Glomerular endothelial cell (primary cell): ENCODE measurements at regions not wholly inside any gene's neighbourhood (a gene's known extent, or its start where the extent isn't known, plus 50 kb on each side); places are given as distances from the start of the nearest gene placed in this dataset.

Experiments used
- DNase-seq: peaks from one replicate; pipeline ENCODE4 v3.0.0-alpha.2; 2011; ENCODE audit warnings: low read depth, low spot score; ENCODE audit errors: extremely low read depth

DNA sequence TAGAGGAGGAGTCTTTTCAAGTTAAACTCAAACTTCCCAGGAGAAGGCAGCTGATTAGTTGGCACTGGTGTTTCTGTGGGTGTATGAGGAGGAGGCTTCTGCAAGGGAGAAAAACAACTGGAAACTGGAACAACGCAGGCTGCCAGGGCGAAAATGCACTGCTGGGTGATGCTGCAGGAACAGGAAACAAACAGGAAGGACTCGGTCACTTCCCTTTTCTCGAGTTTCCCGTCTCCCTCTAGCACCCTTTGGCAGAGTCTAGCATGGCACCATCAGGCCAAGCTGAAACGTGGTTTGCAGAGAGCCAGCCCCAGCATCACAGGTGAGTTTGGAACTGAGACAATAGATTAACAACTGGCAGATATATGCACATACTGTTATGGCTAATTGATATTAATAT lies 77.5 kb upstream of the CAST start:
- DNase-seq = no peak

DNA sequence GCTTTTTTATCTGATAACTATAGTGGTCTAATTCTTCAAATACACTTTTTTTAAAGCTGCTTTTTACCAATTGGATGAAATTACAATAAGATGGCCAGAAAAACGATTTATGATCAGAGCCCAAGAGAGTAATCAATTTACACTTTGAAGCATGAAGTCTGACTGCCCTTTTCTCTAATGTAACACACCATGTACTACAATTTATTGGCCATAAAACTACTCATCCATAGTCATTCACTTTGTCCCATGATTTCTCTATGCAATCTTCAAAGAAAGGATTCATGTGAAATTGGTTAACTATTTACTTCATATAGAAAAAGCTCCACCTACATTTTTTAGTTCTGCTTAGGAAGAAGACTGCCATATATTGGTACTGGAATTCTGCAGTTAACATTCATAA lies 73.6 kb upstream of the CAST start:
- no peak for DNase-seq

DNA sequence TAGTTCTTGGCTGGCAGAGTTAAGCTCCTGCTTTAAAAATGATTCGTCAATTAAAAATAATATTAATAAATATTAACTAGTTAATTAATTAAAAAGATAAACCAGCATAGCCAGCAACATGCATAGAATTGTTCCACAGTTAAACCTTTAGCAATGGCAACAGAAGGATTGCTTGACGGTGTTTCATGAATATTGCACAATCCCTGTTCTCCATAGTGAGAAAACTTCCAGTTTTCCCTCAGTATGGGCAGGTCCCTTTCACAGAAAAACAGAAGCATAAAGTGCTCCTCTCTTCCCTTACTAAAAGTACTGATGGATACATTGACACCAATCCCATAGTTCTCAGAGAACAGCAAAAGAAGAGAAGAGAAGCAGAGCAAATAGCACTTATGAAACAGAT lies 71.4 kb upstream of the CAST start:
- no peak for DNase-seq

DNA sequence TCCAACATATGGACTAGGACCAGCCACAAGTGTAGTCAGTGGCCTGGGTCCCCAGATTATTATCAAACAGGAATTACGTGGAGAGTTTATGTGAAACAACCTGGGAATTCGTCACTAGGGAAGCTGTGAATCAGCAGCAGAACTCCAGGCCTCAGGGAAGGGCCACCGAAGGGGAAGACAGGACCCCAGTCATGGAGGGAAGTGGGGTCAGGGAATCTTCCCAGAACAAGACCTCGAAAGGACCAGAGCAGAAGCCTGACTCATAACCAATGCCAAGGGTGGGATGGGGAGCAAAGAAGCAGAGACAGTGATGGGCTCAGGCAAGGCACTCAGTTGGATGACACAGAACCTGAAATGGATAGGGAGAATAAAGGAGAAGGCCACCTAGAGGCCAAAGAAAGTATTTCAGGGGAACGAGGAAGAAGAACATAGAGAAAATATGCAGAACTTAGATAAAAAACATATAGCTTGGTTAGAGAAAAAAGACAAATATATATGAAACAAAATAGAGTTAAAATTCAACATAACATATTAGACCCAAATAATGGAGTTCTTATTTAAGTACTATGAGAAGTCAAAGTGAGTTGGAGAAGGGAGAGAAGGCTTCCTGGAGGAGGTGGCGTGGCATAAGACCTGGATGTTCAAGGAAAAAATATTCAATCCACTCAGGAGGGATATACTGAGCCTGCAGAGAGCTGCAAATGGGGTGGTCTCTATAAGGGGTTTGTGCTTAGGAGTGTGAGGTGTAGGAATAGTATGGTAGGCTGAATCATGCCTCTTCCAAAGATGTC lies 66.7 kb upstream of the CAST start:
- DNase-seq = peak; percentile 66

DNA sequence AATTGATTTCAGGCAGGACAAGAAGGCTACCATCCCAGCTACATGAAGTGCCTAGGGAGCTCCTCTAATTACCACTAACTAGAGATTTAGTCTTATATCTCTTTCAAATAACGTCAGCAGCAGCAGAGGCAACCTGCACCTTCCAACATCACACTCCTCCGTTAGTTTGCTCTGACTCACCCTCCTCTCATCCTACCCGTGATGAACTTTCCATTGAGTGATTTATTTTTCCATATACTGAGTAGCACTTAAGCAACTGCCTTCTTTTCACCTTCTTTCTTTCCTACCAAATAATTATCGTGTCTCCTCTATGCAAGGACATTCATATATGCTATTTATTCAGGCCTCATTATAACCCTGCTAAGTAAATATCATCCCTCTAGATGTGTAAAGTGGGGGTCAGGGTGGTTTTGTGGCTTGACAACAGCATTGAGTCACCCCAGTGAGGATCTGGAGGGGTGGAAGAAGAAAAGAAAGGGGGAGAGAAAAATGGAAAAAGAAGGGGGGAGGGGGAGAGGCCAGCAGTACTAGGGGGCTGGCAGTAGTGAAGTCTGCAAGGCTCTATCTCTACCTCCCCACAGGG lies 64.6 kb upstream of the CAST start:
- DNase-seq = no peak

DNA sequence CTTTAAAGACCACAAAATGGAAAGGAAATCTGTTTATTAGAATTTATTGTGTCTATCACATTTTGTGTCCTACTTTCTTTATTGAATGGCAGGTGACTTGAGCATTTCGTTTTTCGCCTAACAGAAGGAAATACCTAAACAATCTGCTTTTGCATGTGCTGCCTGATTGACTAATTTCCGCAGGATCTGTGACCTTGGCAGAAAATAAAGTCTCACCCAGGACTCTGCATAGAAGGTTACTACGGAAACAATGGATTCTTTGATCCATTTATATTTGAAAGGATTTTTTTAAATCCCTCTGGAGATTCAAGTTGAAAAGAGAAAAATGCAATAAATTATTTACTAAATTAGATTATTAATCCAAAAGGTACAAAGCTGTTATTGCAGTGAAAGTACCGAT lies 61.0 kb upstream of the CAST start:
- DNase-seq = peak; percentile 77

DNA sequence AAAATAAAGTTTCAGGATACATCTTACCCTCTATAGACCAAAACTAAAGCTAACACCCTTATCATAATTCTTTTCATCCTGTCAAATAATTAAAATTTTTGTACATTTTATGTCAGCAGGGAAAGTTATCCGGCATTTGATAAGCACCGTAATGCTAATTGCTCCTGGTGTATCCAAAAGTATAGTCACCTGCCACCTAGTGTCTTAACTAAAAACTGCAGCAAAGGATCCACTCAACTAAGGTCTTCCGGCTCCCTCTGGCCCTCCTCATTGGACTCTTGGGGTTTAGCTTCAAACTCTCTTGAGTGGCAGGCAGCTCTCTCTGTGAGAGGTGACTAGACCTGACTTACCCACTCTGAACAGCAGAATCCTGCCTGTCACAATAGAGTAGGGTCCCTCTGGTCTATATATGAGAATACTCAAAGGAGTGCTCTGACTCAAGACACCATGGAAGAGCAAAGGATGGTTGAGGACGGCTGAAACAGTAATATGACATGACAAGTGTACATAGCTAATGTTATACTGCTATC lies 60.4 kb upstream of the CAST start:
- DNase-seq = peak; percentile 80

DNA sequence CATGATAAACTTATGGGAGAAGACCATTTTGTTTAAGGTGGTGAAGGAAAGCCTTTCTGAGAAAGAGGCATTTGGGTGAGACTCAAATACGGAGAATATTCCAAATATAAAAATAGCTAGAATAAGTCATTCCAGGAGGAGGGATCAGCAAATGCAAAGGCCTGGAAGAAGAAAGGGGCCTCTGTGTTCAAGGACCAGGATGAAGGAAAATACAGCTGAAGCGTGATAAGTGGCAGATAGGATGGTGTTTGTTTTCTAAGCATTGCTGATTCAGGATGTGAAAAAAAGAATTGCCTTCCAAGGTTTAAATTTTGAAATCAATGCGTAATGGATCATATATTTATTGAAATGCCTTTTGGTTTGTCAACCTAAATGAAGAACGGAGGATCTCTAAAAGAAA lies 59.4 kb upstream of the CAST start:
- no peak for DNase-seq

DNA sequence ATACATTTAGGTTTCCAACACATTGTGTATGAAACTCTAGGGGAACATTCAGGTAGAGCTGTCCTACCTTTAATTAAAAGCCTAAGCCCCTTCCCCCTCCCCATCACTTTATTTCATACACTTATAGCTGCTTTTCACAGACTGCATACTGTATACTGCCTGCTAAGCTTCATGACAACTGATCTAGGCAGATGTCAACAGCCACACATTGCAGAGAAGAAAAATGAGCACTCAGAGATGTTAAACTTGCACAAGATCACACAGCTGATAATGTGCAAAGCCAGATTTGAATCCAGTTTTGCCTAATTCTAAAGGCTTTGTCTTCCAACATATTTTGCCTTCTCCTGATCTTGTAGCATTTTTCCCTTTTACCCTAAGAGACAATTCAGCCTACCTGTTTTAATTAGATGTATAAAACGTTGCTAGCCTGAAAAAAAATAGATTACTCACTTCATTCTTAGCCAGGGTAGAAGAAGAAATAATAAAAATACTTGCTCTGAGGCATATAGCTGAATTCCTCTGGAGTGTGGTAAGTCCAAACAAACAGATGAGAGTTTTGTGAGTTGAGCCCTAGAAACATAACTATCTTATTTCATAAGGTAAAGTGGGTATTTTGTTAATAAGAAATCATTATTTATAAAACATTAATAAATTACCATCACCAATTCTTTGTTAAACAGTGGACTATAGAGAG lies 56.9 kb upstream of the CAST start:
- DNase-seq = no peak

DNA sequence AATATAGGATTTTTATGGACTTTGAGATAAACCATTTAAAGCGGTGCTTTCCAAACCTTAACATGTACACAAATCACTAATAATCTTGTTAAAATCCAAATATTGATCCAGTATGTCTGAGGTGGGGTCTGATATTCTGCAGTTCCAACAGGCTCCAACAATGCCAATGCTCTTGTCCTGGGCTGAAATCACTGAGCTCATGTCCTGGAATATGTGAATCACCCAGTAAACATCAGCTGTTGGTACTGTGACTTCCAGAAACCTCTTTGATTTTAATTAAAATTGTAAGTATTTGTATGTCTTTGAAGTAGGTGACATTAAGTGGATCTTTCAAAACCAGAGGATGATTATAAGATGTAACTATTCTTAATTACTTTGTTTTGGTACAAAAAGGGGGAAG lies 52.8 kb upstream of the CAST start:
- no peak for DNase-seq

DNA sequence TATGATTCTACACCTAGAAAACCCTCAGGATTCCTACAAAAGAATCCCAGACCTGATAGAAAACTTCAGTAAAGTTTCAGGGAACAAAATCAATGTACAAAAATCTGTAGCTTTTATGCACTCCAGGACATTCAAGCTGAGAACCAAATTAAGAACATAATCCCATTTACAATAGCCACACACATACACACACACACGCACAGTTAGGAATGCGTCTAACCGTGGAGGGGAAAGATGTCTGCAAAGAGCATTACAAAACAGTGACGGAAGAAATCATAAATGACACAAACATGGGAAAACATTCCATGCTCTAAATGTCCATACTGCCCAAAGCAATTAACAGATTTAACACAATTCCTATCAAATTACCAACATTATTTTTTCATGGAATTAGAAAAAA lies 51.4 kb upstream of the CAST start:
- DNase-seq = no peak

DNA sequence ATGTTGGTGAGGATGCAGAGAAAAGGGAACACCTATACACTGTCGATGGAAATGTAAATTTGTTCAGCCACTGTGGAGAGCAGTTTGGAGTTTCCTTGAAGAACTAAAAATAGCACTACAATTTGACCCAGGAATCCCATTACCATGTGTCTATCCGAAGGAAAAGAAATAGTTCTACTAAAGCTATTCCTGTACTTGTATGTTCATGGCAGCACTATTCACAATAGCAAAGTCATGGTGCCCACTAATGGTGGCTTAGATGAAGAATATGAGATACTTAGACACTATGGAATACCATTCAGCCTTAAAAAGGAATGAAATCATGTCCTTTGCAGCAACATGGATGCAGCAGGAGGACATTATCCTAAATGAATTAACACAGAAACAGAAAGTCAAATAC lies 50.2 kb upstream of the CAST start:
- DNase-seq = no peak
